ENCODE measurements at regions not wholly inside any gene's neighbourhood (a gene's known extent, or its start where the extent isn't known, plus 50 kb on each side); places are given as distances from the start of the nearest gene placed in this dataset.
A peak's percentile ranks its signal among the peaks of the same experiment; 100 is the strongest.

DNA sequence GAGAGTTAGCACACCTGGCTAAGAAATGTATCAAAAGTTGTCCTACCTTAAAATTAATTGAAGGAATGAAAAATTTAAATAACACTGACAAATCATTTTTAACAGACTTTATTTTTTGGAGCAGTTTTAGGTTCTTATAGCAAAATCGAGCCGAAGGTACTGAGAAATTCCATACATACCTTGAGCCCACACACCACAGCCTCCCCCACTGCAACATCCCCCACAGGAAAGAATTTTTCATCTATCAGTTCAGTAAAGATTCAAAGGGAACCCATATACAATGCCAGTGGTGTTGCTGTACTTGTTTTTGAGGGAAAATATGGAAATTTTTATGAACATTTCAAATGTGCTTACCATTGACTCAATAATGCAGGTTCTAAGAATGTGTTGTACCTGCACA lies 169.8 kb upstream of the HS6ST1 start:
- intact Hi-C loops (cut with DNase I; ENCODE audit: low total_unique reads) = no loop called here
- no peak overlapping the region for H3K4me3 ChIP-seq (ENCODE audit: low read depth, poor library complexity, severe bottlenecking)
- WGBS, 2 donors = 75 to 80% methylated on average over 2 of the region's 2 CpGs
- no peak for DNase-seq (ENCODE audit: low spot score in 2 of 2)
- no peak for TF ChIP-seq POLR2A (IDR thresholded peaks at IDR 0.05)
- TF ChIP-seq, protein P1, sequence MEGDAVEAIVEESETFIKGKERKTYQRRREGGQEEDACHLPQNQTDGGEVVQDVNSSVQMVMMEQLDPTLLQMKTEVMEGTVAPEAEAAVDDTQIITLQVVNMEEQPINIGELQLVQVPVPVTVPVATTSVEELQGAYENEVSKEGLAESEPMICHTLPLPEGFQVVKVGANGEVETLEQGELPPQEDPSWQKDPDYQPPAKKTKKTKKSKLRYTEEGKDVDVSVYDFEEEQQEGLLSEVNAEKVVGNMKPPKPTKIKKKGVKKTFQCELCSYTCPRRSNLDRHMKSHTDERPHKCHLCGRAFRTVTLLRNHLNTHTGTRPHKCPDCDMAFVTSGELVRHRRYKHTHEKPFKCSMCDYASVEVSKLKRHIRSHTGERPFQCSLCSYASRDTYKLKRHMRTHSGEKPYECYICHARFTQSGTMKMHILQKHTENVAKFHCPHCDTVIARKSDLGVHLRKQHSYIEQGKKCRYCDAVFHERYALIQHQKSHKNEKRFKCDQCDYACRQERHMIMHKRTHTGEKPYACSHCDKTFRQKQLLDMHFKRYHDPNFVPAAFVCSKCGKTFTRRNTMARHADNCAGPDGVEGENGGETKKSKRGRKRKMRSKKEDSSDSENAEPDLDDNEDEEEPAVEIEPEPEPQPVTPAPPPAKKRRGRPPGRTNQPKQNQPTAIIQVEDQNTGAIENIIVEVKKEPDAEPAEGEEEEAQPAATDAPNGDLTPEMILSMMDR (IDR thresholded peaks at IDR 0.05) = no peak

DNA sequence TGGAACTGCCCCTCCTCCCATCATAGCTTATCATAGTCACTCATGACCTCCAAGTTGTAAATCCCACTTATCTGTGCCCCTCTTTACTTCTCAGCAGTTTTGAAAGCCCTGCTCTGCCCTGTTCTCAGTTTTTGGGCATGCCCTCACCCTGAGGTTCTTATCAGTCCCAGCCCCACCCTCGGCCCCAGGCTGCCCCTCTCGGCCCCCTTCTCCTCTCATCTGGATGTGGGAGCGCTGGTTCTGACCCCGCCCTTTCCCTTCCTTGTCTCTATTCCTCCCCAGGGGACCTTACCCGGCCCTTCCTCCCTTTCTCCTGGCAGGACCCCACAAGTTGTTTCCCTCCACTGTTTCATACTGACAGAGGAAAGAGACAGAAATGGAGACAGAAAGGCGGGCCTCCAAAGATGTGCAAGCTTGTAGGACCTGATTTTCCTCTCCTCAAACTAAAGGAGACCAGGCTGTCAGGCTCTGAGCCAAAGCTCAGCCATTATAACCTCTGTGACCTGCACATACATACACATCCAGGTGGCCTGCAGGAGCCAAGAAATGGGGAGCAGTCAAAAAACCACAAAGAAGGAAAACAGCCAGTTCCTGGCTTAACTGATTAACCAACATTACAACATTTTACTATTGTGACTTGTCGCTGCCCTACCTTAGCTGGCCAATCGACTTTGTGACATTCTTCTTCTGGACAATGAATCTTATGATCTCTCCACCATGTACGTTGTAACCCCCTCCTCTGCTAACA lies 171.0 kb upstream of the HS6ST1 start:
- 29 to 34% methylated on average over 9 of the region's 9 CpGs for WGBS, 2 donors
- intact Hi-C loops (cut with DNase I; ENCODE audit: low total_unique reads) = no loop called here
- DNase-seq (ENCODE audit: low spot score in 2 of 2) = peak in 1 of 2 donors; percentile 74
- no peak overlapping the region for H3K4me3 ChIP-seq (ENCODE audit: low read depth, poor library complexity, severe bottlenecking)
- no peak for TF ChIP-seq POLR2A (IDR thresholded peaks at IDR 0.05)
- TF ChIP-seq, protein P1 (IDR thresholded peaks at IDR 0.05) = no peak

- DNase-seq (ENCODE audit: low spot score in 2 of 2) = peak in 1 of 2 donors; percentile 8
- 71 to 76% methylated on average over 5 of the region's 5 CpGs for WGBS, 2 donors
- H3K4me3 ChIP-seq (ENCODE audit: low read depth, poor library complexity, severe bottlenecking) = no peak overlapping the region
- intact Hi-C loops (cut with DNase I; ENCODE audit: low total_unique reads) = no loop called here
- no peak for TF ChIP-seq POLR2A (IDR thresholded peaks at IDR 0.05)
- TF ChIP-seq, protein P1 (IDR thresholded peaks at IDR 0.05) = no peak
These were observed 171.7 kb upstream of the HS6ST1 start for GRCh38 chr2:128490321-128490720.

DNA sequence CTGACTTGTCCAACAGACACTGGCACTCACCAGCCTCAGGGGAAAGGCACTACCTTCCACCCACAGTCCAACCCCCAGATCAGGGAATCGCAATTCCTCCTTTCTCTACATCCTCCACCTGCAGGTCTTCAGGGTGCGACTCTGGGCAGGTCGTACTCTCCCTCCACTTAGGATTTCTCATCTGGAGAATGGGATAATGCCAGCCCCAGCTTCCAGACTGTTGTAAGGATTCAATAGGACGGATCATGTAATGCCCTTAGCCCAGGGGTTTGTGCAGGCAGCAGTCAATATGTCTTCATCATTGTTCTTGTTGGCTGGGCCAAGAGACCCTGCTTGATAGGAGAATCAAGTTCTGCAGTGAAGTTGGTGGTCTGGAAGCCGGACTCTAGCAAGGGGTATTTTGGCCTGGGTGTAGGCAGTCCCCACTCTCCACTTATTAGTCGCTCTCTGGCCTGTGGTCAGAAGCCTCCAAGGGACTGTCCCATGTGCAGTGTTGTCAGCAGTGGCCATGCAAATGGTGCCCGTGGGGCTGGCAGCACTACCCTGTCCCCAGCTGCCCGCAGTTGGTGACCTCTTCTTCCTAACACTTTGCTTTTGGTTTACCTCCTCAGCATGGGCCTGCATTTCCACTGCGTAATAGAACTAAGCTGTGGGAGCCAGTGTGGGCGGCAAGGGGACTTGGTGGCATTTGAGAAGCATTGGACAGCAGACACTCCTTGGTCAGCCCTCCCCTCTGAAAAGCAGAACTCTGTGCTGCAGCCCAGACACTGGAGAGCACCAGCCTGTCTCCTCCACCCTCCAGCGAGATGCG lies 172.4 kb upstream of the HS6ST1 start:
- no peak overlapping the region for H3K4me3 ChIP-seq (ENCODE audit: low read depth, poor library complexity, severe bottlenecking)
- peak in 1 of 2 donors; percentile 75 for DNase-seq (ENCODE audit: low spot score in 2 of 2)
- TF ChIP-seq, protein P1 (IDR thresholded peaks at IDR 0.05) = no peak
- no peak for TF ChIP-seq POLR2A (IDR thresholded peaks at IDR 0.05)
- intact Hi-C loops (cut with DNase I; ENCODE audit: low total_unique reads) = no loop called here
- 94 to 97% methylated on average over 12 of the region's 12 CpGs for WGBS, 2 donors

GRCh38 chr2:128491692-128492244 lies 173.1 kb upstream of the HS6ST1 start:
- DNase-seq (ENCODE audit: low spot score in 2 of 2) = peak in 1 of 2 donors; percentile 63

More at GRCh38 chr2:128491692-128492244, 173.1 kb upstream of the HS6ST1 start:
- WGBS, 2 donors = 93 to 95% methylated on average over 6 to 7 of the region's 7 CpGs
- no peak overlapping the region for H3K4me3 ChIP-seq (ENCODE audit: low read depth, poor library complexity, severe bottlenecking)
- TF ChIP-seq, protein P1 (IDR thresholded peaks at IDR 0.05) = no peak
- no peak for TF ChIP-seq POLR2A (IDR thresholded peaks at IDR 0.05)
- intact Hi-C loops (cut with DNase I; ENCODE audit: low total_unique reads) = no loop called here

Data from lower leg skin (tissue), 4 donors.